ENCODE measurements at regions not wholly inside any gene's neighbourhood (a gene's known extent, or its start where the extent isn't known, plus 50 kb on each side); places are given as distances from the start of the nearest gene placed in this dataset.
"Not testable (repeated sequence)": the region's sequence is repeated elsewhere in the genome, so short reads cannot be mapped to it uniquely, and the experiment has no call there.

GRCh38 chr10:124197371-124198124 is 104.2 kb upstream of the CHST15 start:
- H3K27ac Mint-ChIP-seq: no peak overlapping the region
- ATAC-seq (replicated peaks) (no peak), DNase-seq (no peak)
- no peak overlapping the region for H3K4me3 Mint-ChIP-seq
- peaks cover 39 to 42% of the 10 kb centered on the region in 2 donors for H3K27me3 Mint-ChIP-seq
- H3K9me3 Mint-ChIP-seq: peaks cover 0 to 2% of the 10 kb centered on the region in 2 donors
- H3K36me3 Mint-ChIP-seq (ENCODE audit: insufficient read depth): no peaks in the 10 kb centered on the region
- H3K4me1 Mint-ChIP-seq (ENCODE audit: low read depth in 2 of 2): no peaks in the 10 kb centered on the region

- Mint-ChIP-seq H3K27me3 (peaks cover 48 to 51% of the 10 kb centered on the region in 2 donors), H3K4me1 (ENCODE audit: low read depth in 2 of 2) (no peaks in the 10 kb centered on the region), H3K36me3 (ENCODE audit: insufficient read depth) (no peaks in the 10 kb centered on the region), H3K27ac (no peak overlapping the region), H3K4me3 (no peak overlapping the region), H3K9me3 (peaks cover 0 to 2% of the 10 kb centered on the region in 2 donors)
- DNase-seq: no peak
- ATAC-seq (replicated peaks): no peak
Measured at GRCh38 chr10:124196659-124197058, 103.3 kb upstream of the CHST15 start.

DNA sequence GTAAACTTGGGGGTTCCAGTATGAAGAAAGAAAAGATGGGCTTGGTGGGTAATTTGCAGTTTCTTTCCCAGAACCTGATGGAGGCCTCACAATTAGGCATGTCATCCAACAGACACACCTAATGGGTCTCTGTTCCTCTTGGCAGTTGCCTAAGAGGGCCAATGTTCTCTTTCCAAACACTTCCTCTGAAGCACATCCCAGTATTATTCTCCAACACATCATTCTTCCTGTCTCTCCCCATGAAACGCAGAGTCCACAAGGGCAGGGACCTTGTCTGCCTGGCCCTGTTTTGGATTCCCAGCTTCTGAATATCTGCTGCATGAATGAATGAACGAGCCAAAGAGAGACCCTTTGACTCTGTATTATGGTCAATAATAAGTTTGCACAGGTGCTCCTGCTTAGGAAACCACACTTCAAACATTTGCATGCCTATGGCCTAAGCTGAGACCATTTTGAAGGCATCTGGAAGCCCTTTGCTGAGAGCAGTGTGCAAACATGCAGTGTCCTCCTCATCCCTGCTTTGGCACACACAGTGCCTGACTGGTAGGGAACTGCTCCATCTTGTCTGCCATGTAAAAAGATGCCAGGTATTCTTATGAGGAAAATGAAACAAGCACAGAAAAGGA is 100.9 kb upstream of the CHST15 start:
- Mint-ChIP-seq H3K4me3 (no peak overlapping the region), H3K27ac (no peak overlapping the region), H3K9me3 (peaks cover 0 to 2% of the 10 kb centered on the region in 2 donors), H3K4me1 (ENCODE audit: low read depth in 2 of 2) (no peaks in the 10 kb centered on the region), H3K36me3 (ENCODE audit: insufficient read depth) (no peaks in the 10 kb centered on the region), H3K27me3 (peaks cover 54 to 71% of the 10 kb centered on the region in 2 donors)
- ATAC-seq (replicated peaks) (no peak), DNase-seq (no peak)

- DNase-seq: no peak
- peaks cover 47 to 74% of the 10 kb centered on the region in 2 donors for H3K27me3 Mint-ChIP-seq
- no peak for ATAC-seq (replicated peaks)
- peaks cover 0 to 2% of the 10 kb centered on the region in 2 donors for H3K9me3 Mint-ChIP-seq
- no peaks in the 10 kb centered on the region for H3K4me1 Mint-ChIP-seq (ENCODE audit: low read depth in 2 of 2)
- no peak overlapping the region for H3K4me3 Mint-ChIP-seq
- H3K27ac Mint-ChIP-seq: no peak overlapping the region
- H3K36me3 Mint-ChIP-seq (ENCODE audit: insufficient read depth): no peaks in the 10 kb centered on the region
Measured at GRCh38 chr10:124193309-124193696, 99.9 kb upstream of the CHST15 start.

DNA sequence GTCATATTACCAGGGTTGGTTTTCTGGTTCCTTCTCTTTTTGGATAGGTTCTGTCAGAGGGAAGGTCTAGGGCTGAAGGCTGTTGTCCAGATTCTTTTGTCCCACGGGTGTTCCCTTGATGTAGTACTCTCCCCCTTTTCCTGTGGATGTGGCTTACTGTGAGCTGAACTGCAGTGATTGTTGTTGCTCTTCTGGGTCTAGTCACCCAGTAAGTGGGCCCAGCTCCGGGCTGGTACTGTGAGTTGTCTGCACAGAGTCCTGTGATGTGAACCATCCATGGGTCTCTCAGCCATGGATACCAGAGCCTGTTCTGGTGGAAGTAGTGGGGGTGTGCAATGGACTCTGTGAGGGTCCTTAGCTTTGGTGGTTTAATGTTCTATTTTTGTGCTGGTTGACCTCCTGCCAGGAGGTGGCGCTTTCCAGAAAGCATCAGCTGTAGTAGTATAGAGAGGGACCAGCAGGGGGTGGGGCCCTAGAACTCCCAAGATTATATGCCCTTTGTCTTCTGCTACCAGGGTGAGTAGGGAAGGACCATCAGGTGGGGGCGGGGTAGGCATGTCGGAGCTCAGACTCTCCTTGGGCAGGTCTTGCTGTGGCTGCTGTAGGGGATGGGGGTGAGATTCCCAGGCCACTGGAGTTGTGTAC is 99.4 kb upstream of the CHST15 start:
- peaks cover 46 to 74% of the 10 kb centered on the region in 2 donors for H3K27me3 Mint-ChIP-seq
- not testable (repeated sequence) for ATAC-seq (replicated peaks); H3K4me1 Mint-ChIP-seq (ENCODE audit: low read depth in 2 of 2); DNase-seq; H3K4me3 Mint-ChIP-seq; H3K9me3 Mint-ChIP-seq; H3K36me3 Mint-ChIP-seq (ENCODE audit: insufficient read depth); H3K27ac Mint-ChIP-seq

GRCh38 chr10:124190476-124190875 is 97.1 kb upstream of the CHST15 start:
- not testable (repeated sequence) for H3K4me3 Mint-ChIP-seq; H3K4me1 Mint-ChIP-seq (ENCODE audit: low read depth in 2 of 2); DNase-seq; H3K36me3 Mint-ChIP-seq (ENCODE audit: insufficient read depth); H3K27ac Mint-ChIP-seq; H3K9me3 Mint-ChIP-seq; ATAC-seq (replicated peaks)
- peaks cover 43 to 59% of the 10 kb centered on the region in 2 donors for H3K27me3 Mint-ChIP-seq

DNA sequence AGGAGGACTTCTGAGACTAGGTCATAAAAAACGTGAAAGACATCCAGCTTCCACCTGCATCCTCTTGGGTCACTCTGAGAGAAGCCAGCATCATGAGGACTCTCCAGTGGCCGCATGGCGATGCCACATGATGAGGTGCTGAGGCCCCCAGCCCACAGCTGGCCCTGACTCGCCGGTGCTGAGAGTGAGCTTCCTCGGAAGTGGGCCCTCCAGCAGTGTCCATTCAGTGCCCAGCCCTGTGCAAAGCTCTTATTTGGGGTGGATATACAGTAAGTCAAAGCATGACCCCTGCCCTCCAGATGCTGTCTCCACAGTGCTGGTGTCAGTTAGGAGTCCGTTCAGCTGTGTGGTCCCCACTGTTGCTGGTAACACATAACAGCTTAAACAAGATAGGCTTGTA is 93.6 kb upstream of the CHST15 start:
- peaks cover 19 to 42% of the 10 kb centered on the region in 2 donors for H3K27me3 Mint-ChIP-seq
- H3K9me3 Mint-ChIP-seq: no peaks in the 10 kb centered on the region
- no peak overlapping the region for H3K4me3 Mint-ChIP-seq
- ATAC-seq (replicated peaks): no peak
- H3K27ac Mint-ChIP-seq: no peak overlapping the region
- no peaks in the 10 kb centered on the region for H3K4me1 Mint-ChIP-seq (ENCODE audit: low read depth in 2 of 2)
- DNase-seq: no peak
- H3K36me3 Mint-ChIP-seq (ENCODE audit: insufficient read depth): no peaks in the 10 kb centered on the region

DNA sequence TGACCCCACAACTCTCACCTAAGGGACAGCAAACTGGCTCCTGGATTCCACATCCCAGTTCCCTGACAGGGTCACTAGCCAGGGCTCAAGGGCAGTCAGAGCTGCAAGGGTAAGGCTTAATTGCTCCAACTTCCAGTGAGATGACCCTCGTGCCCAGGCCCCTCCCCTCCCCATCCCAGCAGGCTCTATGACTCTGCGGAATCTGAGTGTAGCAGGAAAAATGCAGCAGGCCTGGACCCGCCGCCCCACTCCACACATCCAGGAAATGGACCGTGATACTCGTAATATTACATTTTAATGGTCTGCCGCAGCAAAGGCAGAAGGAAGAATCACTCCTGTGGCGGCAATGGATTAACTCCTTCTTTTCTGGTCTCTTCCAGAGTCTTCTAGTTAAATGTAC is 91.7 kb upstream of the CHST15 start:
- DNase-seq (no peak), ATAC-seq (replicated peaks) (no peak)
- no peaks in the 10 kb centered on the region for H3K36me3 Mint-ChIP-seq (ENCODE audit: insufficient read depth)
- H3K27me3 Mint-ChIP-seq: peaks cover 7 to 26% of the 10 kb centered on the region in 2 donors
- H3K9me3 Mint-ChIP-seq: no peaks in the 10 kb centered on the region
- H3K4me3 Mint-ChIP-seq: no peak overlapping the region
- no peak overlapping the region for H3K27ac Mint-ChIP-seq
- H3K4me1 Mint-ChIP-seq (ENCODE audit: low read depth in 2 of 2): no peaks in the 10 kb centered on the region

DNA sequence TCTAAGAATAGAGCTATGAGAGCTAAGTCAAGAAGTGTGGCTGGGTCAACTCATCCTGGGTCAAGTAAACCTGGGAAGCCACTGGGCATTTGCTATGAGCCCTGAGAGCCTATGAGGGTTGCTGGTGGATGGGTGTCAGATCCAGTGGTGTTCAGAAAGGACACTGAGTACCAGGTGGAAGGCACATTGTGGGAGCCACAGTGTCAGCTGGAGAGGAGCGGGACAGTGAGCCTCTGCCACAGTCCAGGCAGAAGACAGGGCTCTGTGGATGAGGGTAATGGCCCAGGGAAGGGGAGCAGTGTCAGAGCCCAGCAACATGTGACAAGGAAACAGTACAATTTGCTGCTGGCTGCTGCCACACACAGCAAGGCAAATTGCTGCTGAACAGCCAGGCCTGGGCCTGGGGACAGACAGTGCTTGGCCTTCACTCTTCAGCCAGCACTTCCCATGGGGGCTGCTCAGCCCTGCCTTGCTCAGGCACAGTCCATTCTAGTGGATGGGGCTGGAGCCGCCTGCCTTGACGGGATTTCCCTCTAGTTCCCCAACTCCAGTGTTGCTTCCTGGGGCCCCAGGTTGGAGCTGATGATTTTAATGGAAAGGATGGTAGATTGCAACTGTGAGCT is 90.9 kb upstream of the CHST15 start:
- DNase-seq (no peak), ATAC-seq (replicated peaks) (no peak)
- no peaks in the 10 kb centered on the region for H3K36me3 Mint-ChIP-seq (ENCODE audit: insufficient read depth)
- no peaks in the 10 kb centered on the region for H3K4me1 Mint-ChIP-seq (ENCODE audit: low read depth in 2 of 2)
- no peaks in the 10 kb centered on the region for H3K9me3 Mint-ChIP-seq
- peaks cover 4 to 19% of the 10 kb centered on the region in 2 donors for H3K27me3 Mint-ChIP-seq
- no peak overlapping the region for H3K27ac Mint-ChIP-seq
- no peak overlapping the region for H3K4me3 Mint-ChIP-seq

GRCh38 chr10:124183617-124184016 is 90.2 kb upstream of the CHST15 start:
- Mint-ChIP-seq H3K27ac (no peak overlapping the region), H3K4me3 (no peak overlapping the region), H3K36me3 (ENCODE audit: insufficient read depth) (no peaks in the 10 kb centered on the region), H3K4me1 (ENCODE audit: low read depth in 2 of 2) (no peaks in the 10 kb centered on the region), H3K27me3 (peaks cover 4 to 15% of the 10 kb centered on the region in 2 donors), H3K9me3 (no peaks in the 10 kb centered on the region)
- no peak for ATAC-seq (replicated peaks)
- no peak for DNase-seq

GRCh38 chr10:124182088-124182541 is 88.7 kb upstream of the CHST15 start:
- Mint-ChIP-seq H3K4me3 (no peak overlapping the region), H3K9me3 (no peaks in the 10 kb centered on the region), H3K4me1 (ENCODE audit: low read depth in 2 of 2) (no peaks in the 10 kb centered on the region), H3K36me3 (ENCODE audit: insufficient read depth) (no peaks in the 10 kb centered on the region), H3K27me3 (peaks cover 4 to 17% of the 10 kb centered on the region in 2 donors), H3K27ac (no peak overlapping the region)
- ATAC-seq (replicated peaks): no peak
- no peak for DNase-seq

DNA sequence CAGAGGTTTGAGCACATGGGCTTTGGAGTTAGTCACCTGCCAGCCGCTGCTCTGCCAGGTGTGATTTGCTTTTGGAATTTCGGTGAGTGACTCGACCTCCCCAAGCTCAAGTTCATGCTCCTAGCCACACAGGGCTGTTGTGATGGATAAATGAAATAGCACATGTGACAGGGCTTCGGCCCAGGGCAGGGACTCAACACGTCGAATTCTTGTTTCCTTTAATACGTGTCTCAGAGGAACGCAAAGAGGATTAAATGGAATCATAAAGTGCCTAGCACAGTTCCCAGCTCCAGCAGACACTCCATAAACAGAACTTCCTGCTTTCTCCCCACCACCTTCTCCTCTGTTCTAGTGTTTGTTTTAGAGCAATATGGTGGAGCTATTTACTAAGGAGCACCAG is 88.3 kb upstream of the CHST15 start:
- Mint-ChIP-seq H3K36me3 (ENCODE audit: insufficient read depth) (no peaks in the 10 kb centered on the region), H3K4me1 (ENCODE audit: low read depth in 2 of 2) (no peaks in the 10 kb centered on the region), H3K9me3 (no peaks in the 10 kb centered on the region), H3K27me3 (peaks cover 8 to 21% of the 10 kb centered on the region in 2 donors), H3K27ac (no peak overlapping the region), H3K4me3 (no peak overlapping the region)
- DNase-seq (no peak), ATAC-seq (replicated peaks) (no peak)

DNA sequence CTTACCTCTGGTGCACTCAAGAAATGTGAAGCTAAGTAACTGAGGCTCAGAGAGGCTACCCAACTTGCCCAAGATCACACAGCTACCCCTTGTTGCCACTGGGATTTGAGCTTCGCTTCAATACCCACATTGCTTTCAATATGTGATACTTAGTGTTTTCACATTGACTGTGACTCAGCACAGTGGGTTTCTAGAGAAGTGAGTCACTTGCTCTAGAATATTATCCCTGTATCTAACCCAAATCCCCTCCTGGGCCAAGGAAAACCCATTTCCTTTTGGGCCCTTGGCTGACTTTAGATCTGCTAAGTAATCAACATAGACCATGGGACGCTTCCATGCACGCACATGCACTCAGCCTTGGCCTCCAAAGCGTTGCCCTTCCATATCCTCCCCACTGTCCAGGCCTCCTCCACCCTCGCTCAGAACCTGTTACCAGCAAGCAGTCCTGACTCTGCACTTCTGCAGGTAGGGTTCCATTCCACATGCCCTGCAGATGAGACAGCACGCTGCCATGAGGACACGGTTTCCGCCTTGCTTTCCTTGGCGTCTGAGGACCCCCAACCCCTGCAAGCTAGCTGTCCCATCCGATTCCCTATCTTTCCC is 87.7 kb upstream of the CHST15 start:
- no peak overlapping the region for H3K27ac Mint-ChIP-seq
- peaks cover 11 to 27% of the 10 kb centered on the region in 2 donors for H3K27me3 Mint-ChIP-seq
- H3K4me1 Mint-ChIP-seq (ENCODE audit: low read depth in 2 of 2): peaks cover 0 to 4% of the 10 kb centered on the region in 2 donors
- DNase-seq (no peak), ATAC-seq (replicated peaks) (no peak)
- H3K4me3 Mint-ChIP-seq: no peak overlapping the region
- no peaks in the 10 kb centered on the region for H3K9me3 Mint-ChIP-seq
- H3K36me3 Mint-ChIP-seq (ENCODE audit: insufficient read depth): no peaks in the 10 kb centered on the region

Data from effector memory CD8-positive, alpha-beta T cell (primary cell).